H1 (cell line): ENCODE measurements at regions not wholly inside any gene's neighbourhood (a gene's known extent, or its start where the extent isn't known, plus 50 kb on each side); places are given as distances from the start of the nearest gene placed in this dataset.

Experiments
- CTCF ChIA-PET: fragments of 300-600 bp; sonication (Branson Sonifier 250); formaldehyde crosslinking; loops from one replicate; lab custom pipeline; 2021; ENCODE audit not compliant: partially characterized antibody; lab: Charles Lee
- POLR2A ChIA-PET: fragments of 300-600 bp; sonication (Branson Sonifier 250); formaldehyde crosslinking; loops from one replicate; lab custom pipeline; 2021; ENCODE audit warnings: inconsistent platforms; ENCODE audit not compliant: partially characterized antibody; lab: Charles Lee
- DNase-seq, 2 experiments: peaks; one replicate each; pipeline versions ENCODE4 v3.0.0 to v3.0.0-alpha.2; 2010 to 2022; ENCODE audit warnings: low spot score in 2 of 2, low read depth in 1 of 2, mixed read lengths in 1 of 2
- FAIRE-seq: peaks from 2 replicates; lab custom pipeline; 2011; peaks lifted over from hg19 to GRCh38; lab: Jason Lieb, UNC
- H2AFZ ChIP-seq: 2 replicates; pipeline ENCODE4 v1.8.1; 2012; ENCODE audit warnings: low read length, inconsistent platforms
- H2AK5ac ChIP-seq: 2 replicates; pipeline ENCODE4 v1.6.1; 2013; ENCODE audit warnings: low read depth, low read length
- H2BK120ac ChIP-seq: replicated peaks from 2 replicates; pipeline ENCODE3; 2013; ENCODE audit warnings: low read depth, low read length, inconsistent platforms
- H2BK12ac ChIP-seq: 2 replicates; pipeline ENCODE4 v1.6.1; 2013; ENCODE audit warnings: low read depth, low read length
- H2BK15ac ChIP-seq: 2 replicates; pipeline ENCODE4 v1.6.1; 2013; ENCODE audit warnings: low read length
- H2BK20ac ChIP-seq: 2 replicates; pipeline ENCODE4 v1.6.1; 2013; ENCODE audit warnings: low read length
- H2BK5ac ChIP-seq: 2 replicates; pipeline ENCODE4 v1.6.1; 2013; ENCODE audit warnings: low read depth, low read length
- H3K14ac ChIP-seq: 2 replicates; pipeline ENCODE4 v1.6.1; 2013; ENCODE audit warnings: inconsistent platforms; ENCODE audit not compliant: insufficient read length
- H3K18ac ChIP-seq: 2 replicates; pipeline ENCODE4 v1.6.1; 2013; ENCODE audit warnings: low read length; ENCODE audit errors: extremely low read depth
- H3K23ac ChIP-seq: 2 replicates; pipeline ENCODE4 v1.6.1; 2013; ENCODE audit warnings: inconsistent platforms; ENCODE audit not compliant: insufficient read length
- H3K23me2 ChIP-seq: 2 replicates; pipeline ENCODE4 v1.6.1; 2013; ENCODE audit warnings: low read depth, low read length
- H3K27ac ChIP-seq: 2 replicates; pipeline ENCODE4 v1.6.1; 2011; ENCODE audit warnings: low read depth, low read length, inconsistent platforms
- H3K27me3 ChIP-seq, 4 experiments: replicated peaks in 1 of 4; 1 replicate in 1 of 4; 2 replicates in 3 of 4; pipeline versions ENCODE4 v1.6.1 to v1.8.1; 2011 to 2013; ENCODE audit warnings: low read length in 3 of 4, mild to moderate bottlenecking in 3 of 4, inconsistent platforms in 2 of 4, mixed read lengths in 2 of 4, moderate library complexity in 1 of 4; ENCODE audit not compliant: control insufficient read depth in 3 of 4, insufficient read depth in 3 of 4; ENCODE audit errors: extremely low read depth in 1 of 4
- H3K36me3 ChIP-seq, 4 experiments: 2 replicates each; pipeline versions ENCODE4 v1.6.1 to v1.8.1; 2011 to 2013; ENCODE audit warnings: mild to moderate bottlenecking in 4 of 4, low read length in 3 of 4, moderate library complexity in 2 of 4, control low read depth in 1 of 4, inconsistent platforms in 1 of 4; ENCODE audit not compliant: insufficient read depth in 4 of 4, control insufficient read depth in 2 of 4
- H3K4ac ChIP-seq: replicated peaks from 2 replicates; pipeline ENCODE3; 2013; ENCODE audit warnings: low read length, low read depth, mixed read lengths, inconsistent platforms; ENCODE audit not compliant: insufficient read length
- H3K4me1 ChIP-seq, 4 experiments: replicated peaks in 1 of 4; 1 replicate in 1 of 4; 2 replicates in 3 of 4; pipeline versions ENCODE4 v1.6.1 to v1.8.1; 2011 to 2013; ENCODE audit warnings: low read length in 3 of 4, inconsistent platforms in 2 of 4, mixed read lengths in 1 of 4; ENCODE audit not compliant: insufficient read depth in 4 of 4, control insufficient read depth in 3 of 4
- H3K4me2 ChIP-seq, 2 experiments: 2 replicates each; pipeline versions ENCODE4 v1.6.1 to v1.8.1; 2011 to 2013; ENCODE audit warnings: low read depth in 2 of 2, low read length in 2 of 2, control low read depth in 1 of 2, inconsistent platforms in 1 of 2, mild to moderate bottlenecking in 1 of 2; ENCODE audit not compliant: insufficient read depth in 1 of 2
- H3K4me3 ChIP-seq, 4 experiments: fragments of 200-600, 300-600 bp in 1 of 4; sonication (generic), shearing (Covaris generic), sonication (Bioruptor Twin) in 1 of 4; 2 replicates each; pipeline versions ENCODE4 v1.5.1 to v1.8.1; 2011 to 2016; ENCODE audit warnings: low read length in 4 of 4, low read depth in 3 of 4, control low read depth in 2 of 4, inconsistent platforms in 2 of 4, mild to moderate bottlenecking in 2 of 4, mixed read lengths in 1 of 4, moderate library complexity in 1 of 4; ENCODE audit not compliant: insufficient read depth in 2 of 4; ENCODE audit errors: extremely low read depth in 1 of 4
- H3K56ac ChIP-seq: replicated peaks from 2 replicates; pipeline ENCODE3; 2013; ENCODE audit warnings: low read depth, mild to moderate bottlenecking, mixed read lengths, low read length, inconsistent platforms; ENCODE audit not compliant: insufficient read length
- H3K79me1 ChIP-seq: 2 replicates; pipeline ENCODE4 v1.6.1; 2013; ENCODE audit warnings: low read depth, low read length, control low read depth
- H3K79me2 ChIP-seq, 2 experiments: 2 replicates each; pipeline versions ENCODE4 v1.6.1 to v1.8.1; 2012 to 2013; ENCODE audit warnings: low read length in 2 of 2, mild to moderate bottlenecking in 2 of 2, inconsistent platforms in 1 of 2; ENCODE audit not compliant: insufficient read depth in 2 of 2, control insufficient read depth in 1 of 2
- H3K9ac ChIP-seq, 4 experiments: replicated peaks in 1 of 4; 1 replicate in 1 of 4; 2 replicates in 3 of 4; pipeline versions ENCODE4 v1.6.1 to v1.8.1; 2011 to 2013; ENCODE audit warnings: low read depth in 3 of 4, low read length in 3 of 4, control low read depth in 2 of 4, mild to moderate bottlenecking in 2 of 4, moderate library complexity in 2 of 4, inconsistent platforms in 1 of 4; ENCODE audit errors: extremely low read depth in 1 of 4
- H3K9me3 ChIP-seq, 2 experiments: 2 replicates each; pipeline versions ENCODE4 v1.6.1 to v1.8.1; 2012 to 2013; ENCODE audit warnings: mild to moderate bottlenecking in 2 of 2, moderate library complexity in 2 of 2, control low read depth in 1 of 2, inconsistent platforms in 1 of 2, low read depth in 1 of 2, low read length in 1 of 2, mixed read lengths in 1 of 2; ENCODE audit not compliant: insufficient read depth in 2 of 2
- H4K20me1 ChIP-seq, 2 experiments: replicated peaks in 1 of 2; 2 replicates each; pipeline versions ENCODE3 to v1.8.1; 2011 to 2013; ENCODE audit warnings: inconsistent platforms in 2 of 2, low read length in 2 of 2, mild to moderate bottlenecking in 1 of 2; ENCODE audit not compliant: insufficient read depth in 2 of 2, control insufficient read depth in 1 of 2
- H4K5ac ChIP-seq: 2 replicates; pipeline ENCODE4 v1.6.1; 2013; ENCODE audit warnings: low read length, low read depth, mixed read lengths, inconsistent platforms; ENCODE audit not compliant: insufficient read length
- H4K8ac ChIP-seq: 2 replicates; pipeline ENCODE4 v1.8.0; 2013; ENCODE audit warnings: mild to moderate bottlenecking, moderate library complexity, low read length, inconsistent platforms; ENCODE audit not compliant: insufficient read depth; ENCODE audit errors: extremely low read depth
- H4K91ac ChIP-seq: replicated peaks from 2 replicates; pipeline ENCODE3; 2013; ENCODE audit warnings: low read length, mixed read lengths, inconsistent platforms; ENCODE audit not compliant: insufficient read length
- ASH2L ChIP-seq: fragments of 200-600, 300-600 bp; sonication (generic); IDR thresholded peaks from one replicate; pipeline ENCODE4 v1.7.1; 2017; ENCODE audit warnings: low read length
- BACH1 ChIP-seq: IDR thresholded peaks from 2 replicates; pipeline ENCODE4 v1.6.1; 2012; ENCODE audit warnings: low read length, improper control_type of control experiment
- CHD1 ChIP-seq: IDR thresholded peaks from 2 replicates; pipeline ENCODE4 v1.6.1; 2012; ENCODE audit warnings: low read depth, low read length, improper control_type of control experiment
- CREB1 ChIP-seq: IDR thresholded peaks from 2 replicates; pipeline ENCODE4 v1.6.1; 2012; ENCODE audit warnings: inconsistent platforms
- CTBP2 ChIP-seq: IDR thresholded peaks from 2 replicates; pipeline ENCODE4 v1.7.0; 2011; ENCODE audit warnings: borderline replicate concordance, mild to moderate bottlenecking, moderate library complexity, mixed read lengths, low read length; ENCODE audit not compliant: insufficient read depth, insufficient read length
- KDM4A ChIP-seq: IDR thresholded peaks from one replicate; pipeline ENCODE4 v1.7.1; 2012; ENCODE audit warnings: low read depth, mild to moderate bottlenecking, moderate library complexity, low read length, inconsistent platforms; ENCODE audit not compliant: severe bottlenecking
- MAFK ChIP-seq: IDR thresholded peaks from 2 replicates; pipeline ENCODE4 v1.6.1; 2012; ENCODE audit warnings: low read depth, mild to moderate bottlenecking, improper control_type of control experiment, low read length
- NRF1 ChIP-seq: IDR thresholded peaks from 2 replicates; pipeline ENCODE4 v1.6.1; 2011; ENCODE audit warnings: mild to moderate bottlenecking, low read depth, low read length, improper control_type of control experiment
- POLR2A ChIP-seq, 2 experiments: IDR thresholded peaks; 1 replicate in 1 of 2; 2 replicates in 1 of 2; pipeline ENCODE4 v1.6.1; 2011; ENCODE audit warnings: low read depth in 2 of 2, low read length in 2 of 2, mild to moderate bottlenecking in 2 of 2; ENCODE audit errors: control extremely low read depth in 1 of 2
- RAD21 ChIP-seq, 2 experiments: IDR thresholded peaks in 1 of 2; conservative IDR thresholded peaks in 1 of 2; 2 replicates each; pipeline ENCODE4 v1.6.1; 2011; ENCODE audit warnings: low read depth in 2 of 2, low read length in 2 of 2, improper control_type of control experiment in 1 of 2, inconsistent platforms in 1 of 2, mild to moderate bottlenecking in 1 of 2, moderate library complexity in 1 of 2
- SIN3A ChIP-seq, 2 experiments: IDR thresholded peaks in 1 of 2; conservative IDR thresholded peaks in 1 of 2; 2 replicates each; pipeline ENCODE4 v1.6.1; 2011 to 2012; ENCODE audit warnings: low read length in 2 of 2, improper control_type of control experiment in 1 of 2, low read depth in 1 of 2, mild to moderate bottlenecking in 1 of 2
- SP1 ChIP-seq: IDR thresholded peaks from 2 replicates; pipeline ENCODE4 v1.6.1; 2011; ENCODE audit warnings: low read depth, low read length
- SUZ12 ChIP-seq: fragments of 200-600 bp; sonication (generic); IDR thresholded peaks from 2 replicates; pipeline ENCODE4 v1.6.1; 2012; ENCODE audit warnings: mild to moderate bottlenecking, inconsistent platforms, low read length, moderate library complexity, mixed read lengths
- USF2 ChIP-seq: IDR thresholded peaks from 2 replicates; pipeline ENCODE4 v1.6.1; 2011; ENCODE audit warnings: low read length, improper control_type of control experiment
- WGBS, 2 experiments: shearing (Covaris generic) in 1 of 2; methylation state at CpG; one replicate each; pipeline versions ENCODE4 v1.1.6 to v1.1.7; 2013 to 2015; ENCODE audit warnings: low lambda C conversion rate in 2 of 2, mixed read lengths in 2 of 2, inconsistent platforms in 1 of 2, low coverage in 1 of 2, missing lambda C conversion rate in 1 of 2; ENCODE audit not compliant: insufficient replicate concordance in 2 of 2, insufficient coverage in 1 of 2, insufficient read length in 1 of 2; ENCODE audit errors: extremely low coverage in 1 of 2, missing lambda C conversion rate in 1 of 2; 5-methylcytosine and 5-hydroxymethylcytosine counted together

GRCh38 chr14:81694419-81694818 is 160.8 kb upstream of the SEL1L start:
- no peak overlapping the region for H2BK12ac ChIP-seq
- no peak overlapping the region for H3K4me3 ChIP-seq
- no peak overlapping the region for H3K56ac ChIP-seq
- no peak for FAIRE-seq
- H2BK120ac ChIP-seq, result no peak overlapping the region
- no peak overlapping the region for H4K5ac ChIP-seq
- no peak overlapping the region for H3K9ac ChIP-seq
- H3K23ac ChIP-seq, result no peak overlapping the region
- no peaks in the 10 kb centered on the region for H4K20me1 ChIP-seq
- no peak overlapping the region for H2AK5ac ChIP-seq
- no peak overlapping the region for H3K18ac ChIP-seq
- no peak overlapping the region for H2AFZ ChIP-seq
- H3K4me1 ChIP-seq, result no peaks in the 10 kb centered on the region
- ChIA-PET POLR2A (interaction anchor here (0.7 kb wide), 1 partner anchor 1412 kb away, joined by 4 read pairs; no protein-coding TSS in a partner anchor), CTCF (no interaction called here)
- no peak overlapping the region for H3K4me2 ChIP-seq
- H3K4ac ChIP-seq, result no peak overlapping the region
- H2BK15ac ChIP-seq, result no peak overlapping the region
- no peak overlapping the region for H3K27ac ChIP-seq
- no peak for DNase-seq
- H2BK5ac ChIP-seq, result no peak overlapping the region
- no peaks in the 10 kb centered on the region for H3K36me3 ChIP-seq
- 85% methylated on average over 1 of the region's 1 CpG; no CpG with 5 or more reads in 1 of the 2 experiments for WGBS, 2 experiments
- no peaks in the 10 kb centered on the region for H3K79me1 ChIP-seq
- no peaks in the 10 kb centered on the region for H3K23me2 ChIP-seq
- peaks cover 0 to 1% (median 0%) of the 10 kb centered on the region in 4 experiments; a peak in 1 of 7 replicates for H3K27me3 ChIP-seq
- no peaks in the 10 kb centered on the region for H3K79me2 ChIP-seq
- no peak overlapping the region for H4K91ac ChIP-seq
- no peak overlapping the region for H2BK20ac ChIP-seq
- no peak overlapping the region for H4K8ac ChIP-seq
- H3K9me3 ChIP-seq, result no peaks in the 10 kb centered on the region
- no peak overlapping the region for H3K14ac ChIP-seq
- TF ChIP-seq ASH2L (no peak), USF2 (no peak), SP1 (no peak), KDM4A (no peak), CHD1 (no peak), POLR2A (IDR thresholded peaks at IDR 0.05; ENCODE audit: control extremely low read depth in 1 of 2, low read depth in 2 of 2, low read length in 2 of 2) (no peak), CREB1 (no peak), SUZ12 (no peak), CTBP2 (no peak), SIN3A (conservative IDR thresholded peaks at IDR 0.05 in 1 of 2, IDR thresholded peaks at IDR 0.05 in 1 of 2; ENCODE audit: low read depth in 1 of 2, low read length in 2 of 2) (no peak), BACH1 (no peak), NRF1 (no peak), RAD21 (IDR thresholded peaks at IDR 0.05 in 1 of 2, conservative IDR thresholded peaks at IDR 0.05 in 1 of 2; ENCODE audit: low read depth in 2 of 2, low read length in 2 of 2) (no peak), MAFK (no peak)
